ENCODE measurements at regions not wholly inside any gene's neighbourhood (a gene's known extent, or its start where the extent isn't known, plus 50 kb on each side); places are given as distances from the start of the nearest gene placed in this dataset.

GRCh38 chr11:96885912-96886311 is 496.1 kb downstream of the JRKL start:
- POLR2A ChIA-PET: no interaction called here
- no peak overlapping the region for H3K4me3 Mint-ChIP-seq (ENCODE audit: unreplicated experiment)
- H3K4me1 ChIP-seq: no peaks in the 10 kb centered on the region

GRCh38 chr11:96893988-96894387 is 504.2 kb downstream of the JRKL start:
- H3K27me3 Mint-ChIP-seq (ENCODE audit: insufficient read depth, unreplicated experiment): peaks cover 2% of the 10 kb centered on the region
- ChIA-PET POLR2A (no interaction called here), CTCF (no interaction called here)
- TF ChIP-seq CTCF (IDR thresholded peaks at IDR 0.05; ENCODE audit: insufficient read depth in 1 of 2, low read depth in 1 of 2, low read length in 1 of 2, severe bottlenecking in 1 of 2, unreplicated experiment in 1 of 2): no peak
- no peaks in the 10 kb centered on the region for H3K4me1 Mint-ChIP-seq (ENCODE audit: low read depth, unreplicated experiment)
- H3K4me3 ChIP-seq (ENCODE audit: low read depth, low read length): no peak overlapping the region
- no peaks in the 10 kb centered on the region for H3K27me3 ChIP-seq (replicated peaks; ENCODE audit: control insufficient read depth, insufficient read depth, low read length)
- BruUV-seq (replicated peaks): no TSS peak
- no peaks in the 10 kb centered on the region for H3K9me3 ChIP-seq
- no peak overlapping the region for H3K4me3 Mint-ChIP-seq (ENCODE audit: unreplicated experiment)
- H3K4me1 ChIP-seq: no peaks in the 10 kb centered on the region
- no peaks in the 10 kb centered on the region for H3K36me3 Mint-ChIP-seq (ENCODE audit: insufficient read depth, unreplicated experiment)
- H3K36me3 ChIP-seq (ENCODE audit: control insufficient read depth, insufficient read depth, low read length): no peaks in the 10 kb centered on the region
- H3K9me3 Mint-ChIP-seq (ENCODE audit: unreplicated experiment): no peaks in the 10 kb centered on the region
- no peak for DNase-seq
- no peak overlapping the region for H3K27ac Mint-ChIP-seq (ENCODE audit: unreplicated experiment)
- intact Hi-C loops (cut with micrococcal nuclease; ENCODE audit: unreplicated experiment): no loop called here

More at GRCh38 chr11:96885912-96886311, 496.1 kb downstream of the JRKL start:
- DNase-seq: no peak
- intact Hi-C loops (cut with micrococcal nuclease; ENCODE audit: unreplicated experiment): no loop called here
- BruUV-seq (replicated peaks): no TSS peak
- no peak for TF ChIP-seq CTCF (IDR thresholded peaks at IDR 0.05; ENCODE audit: insufficient read depth in 1 of 2, low read depth in 1 of 2, low read length in 1 of 2, severe bottlenecking in 1 of 2, unreplicated experiment in 1 of 2)
- no peaks in the 10 kb centered on the region for H3K36me3 ChIP-seq (ENCODE audit: control insufficient read depth, insufficient read depth, low read length)
- Mint-ChIP-seq H3K36me3 (ENCODE audit: insufficient read depth, unreplicated experiment) (no peaks in the 10 kb centered on the region), H3K4me1 (ENCODE audit: low read depth, unreplicated experiment) (no peaks in the 10 kb centered on the region), H3K27me3 (ENCODE audit: insufficient read depth, unreplicated experiment) (peaks cover 3% of the 10 kb centered on the region), H3K9me3 (ENCODE audit: unreplicated experiment) (no peaks in the 10 kb centered on the region), H3K27ac (ENCODE audit: unreplicated experiment) (no peak overlapping the region)
- no peak overlapping the region for H3K4me3 ChIP-seq (ENCODE audit: low read depth, low read length)
- CTCF ChIA-PET: no interaction called here
- H3K27me3 ChIP-seq (replicated peaks; ENCODE audit: control insufficient read depth, insufficient read depth, low read length): no peaks in the 10 kb centered on the region
- no peaks in the 10 kb centered on the region for H3K9me3 ChIP-seq

GRCh38 chr11:96894587-96894986 is 504.8 kb downstream of the JRKL start:
- Histone ChIP-seq H3K9me3 (peaks cover under 1% of the 10 kb centered on the region; the same call in 1 of the 2 replicates), H3K27me3 (replicated peaks; ENCODE audit: control insufficient read depth, insufficient read depth, low read length) (no peaks in the 10 kb centered on the region), H3K4me1 (no peaks in the 10 kb centered on the region), H3K36me3 (ENCODE audit: control insufficient read depth, insufficient read depth, low read length) (no peaks in the 10 kb centered on the region), H3K4me3 (ENCODE audit: low read depth, low read length) (no peak overlapping the region)
- no TSS peak for BruUV-seq (replicated peaks)
- no peak overlapping the region for H3K4me3 Mint-ChIP-seq (ENCODE audit: unreplicated experiment)
- peaks cover 2% of the 10 kb centered on the region for H3K27me3 Mint-ChIP-seq (ENCODE audit: insufficient read depth, unreplicated experiment)
- POLR2A ChIA-PET: no interaction called here
- H3K36me3 Mint-ChIP-seq (ENCODE audit: insufficient read depth, unreplicated experiment): no peaks in the 10 kb centered on the region
- CTCF ChIA-PET: no interaction called here
- no peaks in the 10 kb centered on the region for H3K9me3 Mint-ChIP-seq (ENCODE audit: unreplicated experiment)
- no peaks in the 10 kb centered on the region for H3K4me1 Mint-ChIP-seq (ENCODE audit: low read depth, unreplicated experiment)
- no peak for DNase-seq
- TF ChIP-seq CTCF (IDR thresholded peaks at IDR 0.05; ENCODE audit: insufficient read depth in 1 of 2, low read depth in 1 of 2, low read length in 1 of 2, severe bottlenecking in 1 of 2, unreplicated experiment in 1 of 2): no peak
- H3K27ac Mint-ChIP-seq (ENCODE audit: unreplicated experiment): no peak overlapping the region
- intact Hi-C loops (cut with micrococcal nuclease; ENCODE audit: unreplicated experiment): no loop called here
